ENCODE measurements at regions not wholly inside any gene's neighbourhood (a gene's known extent, or its start where the extent isn't known, plus 50 kb on each side); places are given as distances from the start of the nearest gene placed in this dataset.

DNA sequence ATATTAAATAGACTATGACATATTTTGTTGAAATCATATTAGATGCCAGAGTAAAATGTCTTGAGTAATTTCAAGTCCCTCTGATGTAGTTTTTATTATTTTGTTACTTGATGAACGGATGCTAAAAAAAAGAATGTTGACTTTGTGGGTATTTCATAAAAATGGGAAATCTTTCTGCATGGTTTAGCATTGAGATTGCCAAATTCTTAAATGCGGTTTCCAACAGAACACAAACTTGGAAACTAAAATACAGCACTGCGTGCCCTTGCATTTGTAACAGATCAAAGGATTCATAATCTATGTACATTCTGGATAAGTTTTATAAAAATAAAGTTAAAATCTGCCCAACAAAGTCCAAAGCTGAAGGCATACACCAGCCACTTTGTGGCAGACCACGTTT is 425.5 kb upstream of the DAB2 start:
- ATAC-seq = no peak
- 71 to 81% (median 76%) methylated on average over 4 of the region's 4 CpGs for WGBS, 4 donors

GRCh38 chr5:39846144-39846543 is 421.4 kb upstream of the DAB2 start:
- intact Hi-C loops (cut with DNase I) = no loop called here
- H3K4me1 ChIP-seq = no peaks in the 10 kb centered on the region
- no peaks in the 10 kb centered on the region for H3K9me3 ChIP-seq
- TF ChIP-seq POLR2A (IDR thresholded peaks at IDR 0.05) (no peak), CTCF (IDR thresholded peaks at IDR 0.05) (no peak)
- ATAC-seq = no peak
- H3K27me3 ChIP-seq = no peaks in the 10 kb centered on the region
- no peak overlapping the region for H3K4me3 ChIP-seq
- no peaks in the 10 kb centered on the region for H3K36me3 ChIP-seq
- no peak for DNase-seq
- H3K27ac ChIP-seq = no peak overlapping the region

More for the DNA sequence above, 425.5 kb upstream of the DAB2 start:
- Histone ChIP-seq H3K4me1 (no peaks in the 10 kb centered on the region), H3K27ac (no peak overlapping the region), H3K36me3 (no peaks in the 10 kb centered on the region), H3K9me3 (no peaks in the 10 kb centered on the region), H3K27me3 (no peaks in the 10 kb centered on the region), H3K4me3 (no peak overlapping the region)
- intact Hi-C loops (cut with DNase I) = no loop called here
- no peak for DNase-seq
- no peak for TF ChIP-seq CTCF (IDR thresholded peaks at IDR 0.05)
- no peak for TF ChIP-seq POLR2A (IDR thresholded peaks at IDR 0.05)

DNA sequence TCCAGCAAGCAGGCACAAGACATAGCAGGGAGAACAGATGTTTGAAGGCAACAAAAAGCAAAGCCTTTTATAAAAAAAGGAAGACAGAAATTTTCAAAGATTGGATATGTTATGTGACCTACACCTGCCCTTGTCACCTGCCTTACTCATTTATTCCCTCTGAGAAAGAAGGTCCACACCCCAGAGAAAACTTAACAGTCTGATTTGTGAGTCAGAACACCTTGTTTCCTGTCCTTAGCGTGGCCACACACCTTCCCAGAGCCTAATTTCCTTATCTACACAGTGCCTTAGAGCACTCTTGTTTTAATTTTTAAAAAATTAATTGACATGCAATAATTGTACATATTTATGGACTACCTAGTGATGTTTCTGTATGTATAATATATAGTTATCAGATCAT is 419.0 kb upstream of the DAB2 start:
- Histone ChIP-seq H3K27me3 (no peaks in the 10 kb centered on the region), H3K9me3 (peaks cover 0 to 21% (median 0%) of the 10 kb centered on the region in 12 donors), H3K36me3 (no peaks in the 10 kb centered on the region), H3K4me3 (no peak overlapping the region), H3K27ac (no peak overlapping the region), H3K4me1 (no peaks in the 10 kb centered on the region)
- DNase-seq = no peak
- WGBS, 4 donors = 42 to 57% (median 53%) methylated on average over 1 of the region's 1 CpG
- no peak for TF ChIP-seq CTCF (IDR thresholded peaks at IDR 0.05)
- TF ChIP-seq POLR2A (IDR thresholded peaks at IDR 0.05) = no peak
- no peak for ATAC-seq
- intact Hi-C loops (cut with DNase I) = no loop called here

GRCh38 chr5:39835371-39835770 is 410.6 kb upstream of the DAB2 start:
- intact Hi-C loops (cut with DNase I) = no loop called here
- TF ChIP-seq CTCF (IDR thresholded peaks at IDR 0.05) = no peak
- TF ChIP-seq POLR2A (IDR thresholded peaks at IDR 0.05) = no peak
- Histone ChIP-seq H3K4me3 (no peak overlapping the region), H3K36me3 (no peaks in the 10 kb centered on the region), H3K27ac (no peak overlapping the region), H3K9me3 (peaks cover 0 to 23% (median 0%) of the 10 kb centered on the region in 12 donors), H3K4me1 (no peaks in the 10 kb centered on the region), H3K27me3 (no peaks in the 10 kb centered on the region)
- WGBS, 4 donors = 80 to 87% (median 84%) methylated on average over 3 of the region's 3 CpGs
- ATAC-seq = no peak
- DNase-seq = no peak

All from heart left ventricle (tissue), 16 donors.